Amygdala (tissue), 56 donors: ENCODE measurements at regions not wholly inside any gene's neighbourhood (a gene's known extent, or its start where the extent isn't known, plus 50 kb on each side); places are given as distances from the start of the nearest gene placed in this dataset.
"Not testable (repeated sequence)": the region's sequence is repeated elsewhere in the genome, so short reads cannot be mapped to it uniquely, and the experiment has no call there.

ENCODE experiments used
- DNase-seq, 56 donors: peaks; one replicate each; lab custom pipeline; 2025; lab: John Stamatoyannopoulos, UW

DNA sequence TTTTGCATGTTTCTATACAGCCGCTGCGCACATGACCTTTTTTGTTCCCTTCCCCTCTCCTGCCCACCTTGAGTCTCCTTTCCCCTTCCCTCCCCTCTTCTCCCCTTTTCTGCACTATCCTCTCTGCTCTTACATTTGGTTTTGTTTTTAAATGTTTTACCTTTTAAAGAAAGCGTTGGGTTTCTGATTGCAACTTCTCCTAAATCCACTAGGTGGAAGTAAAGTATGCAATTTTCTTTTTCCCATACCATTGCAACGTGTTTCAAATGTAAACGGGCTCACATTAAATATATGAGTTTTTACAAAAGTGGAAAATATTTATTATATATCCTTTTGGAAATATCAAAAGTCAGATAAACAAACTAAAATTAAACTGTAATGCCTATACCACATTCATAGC, 500.9 kb downstream of the DIRAS2 start:
- peak in 1 of 56 donors; percentile 1 for DNase-seq

DNA sequence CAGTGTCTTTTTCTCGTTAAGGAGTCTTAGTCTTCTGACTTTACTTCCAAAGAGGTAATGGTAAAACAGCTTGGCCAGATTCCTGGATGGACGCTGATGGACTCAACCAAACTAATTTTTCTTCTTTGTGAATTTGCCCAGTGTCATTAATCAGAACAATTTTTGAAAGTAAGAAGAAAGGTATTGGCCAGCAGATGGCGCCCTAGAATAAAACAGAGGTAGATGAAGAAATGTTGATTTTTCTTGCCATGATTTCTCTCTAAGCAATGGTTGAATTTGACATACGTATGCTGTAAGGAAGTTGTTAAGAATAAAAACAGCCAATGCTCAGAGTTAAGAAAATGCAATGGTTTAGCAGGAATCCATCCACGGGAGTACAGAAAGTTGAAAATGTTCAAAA, 500.0 kb downstream of the DIRAS2 start:
- DNase-seq = peak in 5 of 56 donors; percentile 1 to 58 (median 3)

DNA sequence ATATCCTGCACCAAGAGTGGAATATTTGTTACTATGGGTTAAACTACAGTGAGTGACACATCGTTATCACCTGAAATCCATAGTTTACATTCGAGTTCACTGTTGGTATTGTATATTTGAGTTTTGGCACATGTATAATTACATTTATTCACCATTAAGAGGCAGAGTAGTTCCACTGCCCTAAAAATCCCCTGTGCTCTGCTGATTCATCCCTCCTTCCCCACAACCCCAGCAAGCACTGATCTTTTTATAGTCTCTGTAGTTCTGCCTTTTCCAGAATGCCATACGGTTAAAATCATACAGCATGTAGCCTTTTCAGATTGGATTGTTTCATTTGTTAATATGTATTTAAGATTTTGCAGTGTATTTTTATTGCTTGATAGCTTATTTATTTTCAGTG, 495.2 kb downstream of the DIRAS2 start:
- DNase-seq = no peak

DNA sequence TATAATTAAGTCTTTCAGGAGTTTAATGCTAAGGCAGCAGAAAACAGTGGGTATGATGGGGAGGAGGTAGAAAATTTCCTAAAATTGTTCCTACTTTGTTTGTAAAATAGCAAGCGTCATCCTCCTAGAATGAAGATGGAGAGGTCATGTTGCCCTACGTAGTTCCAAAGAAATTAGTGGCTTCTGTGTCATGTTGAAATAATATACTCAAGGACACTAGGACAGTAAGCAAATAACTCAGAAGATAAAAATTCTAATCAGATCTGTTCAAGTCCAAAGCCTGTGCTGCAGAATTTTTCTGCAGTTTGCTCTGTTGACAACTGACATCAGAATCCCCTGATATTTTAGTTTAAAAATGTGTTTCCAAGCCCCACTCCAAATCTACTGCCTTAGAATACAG, 486.3 kb downstream of the DIRAS2 start:
- no peak for DNase-seq

DNA sequence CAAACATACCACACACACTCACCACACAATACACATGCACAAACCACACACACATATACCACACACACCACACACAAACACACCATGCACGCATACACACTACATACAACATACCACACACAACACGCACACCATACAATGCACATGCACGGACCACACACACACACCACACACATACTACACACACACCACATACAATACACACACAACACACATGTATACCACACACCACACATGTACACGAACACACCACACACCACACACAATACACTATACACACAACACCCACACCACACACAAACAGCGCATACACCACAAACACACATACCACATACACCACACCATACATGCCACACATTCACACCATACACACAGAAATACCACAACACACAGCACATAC, 480.3 kb downstream of the DIRAS2 start:
- DNase-seq = no peak

- no peak for DNase-seq
Observed at GRCh38 chr9:90162819-90163218, 479.8 kb downstream of the DIRAS2 start.

GRCh38 chr9:90165281-90165680, 477.3 kb downstream of the DIRAS2 start:
- no peak for DNase-seq

GRCh38 chr9:90166374-90166773, 476.2 kb downstream of the DIRAS2 start:
- DNase-seq = not testable (repeated sequence)

GRCh38 chr9:90167914-90168313, 474.7 kb downstream of the DIRAS2 start:
- no peak for DNase-seq

GRCh38 chr9:90169490-90169889, 473.1 kb downstream of the DIRAS2 start:
- DNase-seq = no peak

GRCh38 chr9:90173935-90174334, 468.7 kb downstream of the DIRAS2 start:
- not testable (repeated sequence) for DNase-seq

DNA sequence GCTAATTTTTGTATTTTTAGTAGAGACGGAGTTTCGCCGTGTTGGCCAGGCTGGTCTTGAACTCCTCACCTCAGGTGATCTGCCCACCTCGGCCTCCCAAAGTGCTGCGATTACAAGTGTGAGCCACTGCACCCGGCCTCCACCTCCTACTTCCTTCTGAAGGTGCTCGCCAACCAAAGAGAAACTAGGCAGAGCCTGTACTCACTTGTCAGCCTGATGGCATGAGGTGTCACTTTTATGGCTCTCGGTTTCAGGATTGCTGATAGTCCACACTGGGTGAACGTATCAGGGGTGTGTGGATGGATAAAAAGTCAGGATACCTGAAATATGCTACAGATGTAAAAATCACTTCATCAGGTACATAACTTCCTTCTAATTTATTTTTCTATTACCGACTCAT, 468.3 kb downstream of the DIRAS2 start:
- not testable (repeated sequence) for DNase-seq

DNA sequence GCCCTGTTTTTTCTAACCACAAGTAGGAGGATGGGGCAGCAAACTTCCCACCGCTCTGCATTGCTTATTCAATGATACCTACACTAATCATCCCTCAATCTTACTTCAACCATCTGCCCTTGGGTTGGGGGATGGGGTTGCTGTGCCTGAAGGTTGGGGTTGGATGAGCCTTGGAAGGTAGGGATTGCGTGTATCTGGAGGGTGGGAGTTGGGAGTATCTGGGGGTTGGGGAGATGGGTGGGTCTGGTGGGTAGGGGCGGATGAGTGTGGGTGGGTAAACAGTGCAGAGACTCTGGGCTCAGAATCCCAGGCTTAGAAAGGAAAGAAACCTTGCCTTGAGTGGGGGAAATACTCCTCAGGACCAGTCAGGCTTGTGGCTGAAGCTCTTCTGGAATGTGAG, 467.4 kb downstream of the DIRAS2 start:
- DNase-seq = no peak

DNA sequence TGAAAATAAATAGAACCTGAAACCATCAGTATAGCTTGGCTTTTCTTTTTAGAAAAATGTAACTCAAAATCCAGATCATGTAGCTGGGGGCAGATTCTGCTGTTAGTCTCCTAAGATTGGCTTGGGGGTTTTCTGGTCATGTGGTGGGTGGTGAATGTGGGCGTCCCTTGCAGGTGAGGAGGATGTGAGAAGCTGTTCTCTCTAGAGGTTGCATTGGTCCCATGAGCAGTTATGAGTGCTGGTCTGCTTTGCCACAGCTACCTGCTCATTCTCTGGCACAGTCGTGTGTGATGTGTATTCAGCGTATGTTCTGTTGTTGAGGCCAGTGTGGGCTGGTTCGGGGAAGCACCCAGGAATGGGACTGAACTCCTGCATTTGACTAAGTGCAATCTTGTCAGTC, 466.8 kb downstream of the DIRAS2 start:
- DNase-seq = no peak

DNA sequence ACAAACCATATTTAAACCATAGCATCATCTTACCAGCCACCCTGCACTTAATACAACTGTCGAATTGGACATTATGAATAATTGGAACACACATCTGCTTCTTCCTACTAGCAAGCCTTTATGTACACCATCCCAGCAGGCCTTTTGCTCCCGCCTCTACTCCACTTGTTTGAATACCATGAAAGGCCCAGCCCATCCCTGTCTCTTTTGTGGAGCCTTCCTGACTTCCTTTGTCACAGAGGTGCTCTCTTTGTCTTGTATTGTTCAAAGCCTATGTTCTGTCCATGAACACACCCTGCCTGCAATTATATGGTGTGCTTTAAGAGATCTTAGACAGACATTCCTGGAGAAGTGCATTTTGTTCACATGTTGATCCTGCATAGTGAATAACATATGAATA, 465.7 kb downstream of the DIRAS2 start:
- no peak for DNase-seq

DNA sequence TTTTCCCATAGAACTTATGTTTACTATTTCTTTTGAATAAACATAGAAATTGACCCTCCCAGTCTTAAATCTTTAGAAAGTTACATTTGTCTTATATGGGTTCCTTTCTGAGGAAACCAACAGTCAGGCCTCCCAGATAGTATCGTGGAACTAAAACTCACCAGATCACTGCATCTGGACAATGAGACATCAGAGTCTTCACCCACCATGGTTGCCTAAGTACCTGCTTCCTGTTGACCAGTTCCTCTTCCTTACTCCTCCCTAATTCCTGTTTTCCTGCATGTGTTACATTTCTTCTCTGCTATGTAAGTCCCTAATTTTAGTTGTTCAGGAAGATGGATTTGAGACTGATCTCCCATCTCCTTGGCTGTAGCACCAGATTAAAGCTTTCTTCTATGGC, 462.2 kb downstream of the DIRAS2 start:
- no peak for DNase-seq

DNA sequence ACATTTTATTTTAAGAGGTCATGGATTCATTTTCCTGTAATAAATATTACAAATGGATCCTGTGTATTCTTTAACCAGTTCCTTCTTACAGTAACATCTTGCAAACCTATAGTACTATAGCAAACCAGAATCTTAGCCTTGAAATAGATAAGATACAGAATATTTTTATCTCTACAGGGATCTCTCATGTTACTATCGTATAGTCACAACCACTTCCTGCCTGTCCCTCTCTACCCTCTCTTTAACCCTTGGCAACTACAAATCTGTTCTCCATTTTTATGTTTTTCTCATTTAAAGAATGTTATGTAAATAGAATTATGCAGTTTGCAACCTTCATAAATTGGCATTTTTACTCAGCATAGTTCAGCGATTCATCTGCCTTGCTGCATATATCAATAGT, 454.0 kb downstream of the DIRAS2 start:
- DNase-seq = no peak

- DNase-seq = peak in 1 of 56 donors; percentile 7
Observed at GRCh38 chr9:90189306-90189705, 453.3 kb downstream of the DIRAS2 start.

- DNase-seq = not testable (repeated sequence)
Observed at GRCh38 chr9:90192465-90192864, 450.2 kb downstream of the DIRAS2 start.

DNA sequence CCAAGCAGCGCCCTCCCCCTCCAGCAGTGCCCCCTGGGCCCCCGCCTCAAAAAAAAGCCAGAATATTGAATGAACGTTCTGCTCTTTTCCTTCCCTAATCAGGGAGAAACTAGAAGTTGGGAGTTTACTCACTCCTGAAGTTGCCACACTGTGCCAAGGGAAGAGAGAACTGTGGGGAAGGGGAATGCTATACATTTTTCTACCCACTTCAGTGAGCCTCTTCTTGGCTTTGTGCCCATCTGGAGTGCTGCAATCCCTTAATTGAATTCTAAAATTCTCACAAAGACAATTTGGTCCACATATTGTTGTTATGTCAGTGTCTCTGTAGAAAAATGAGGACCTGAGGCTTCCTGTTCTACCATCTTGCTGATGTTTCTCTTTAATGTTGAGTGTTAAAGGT, 443.7 kb downstream of the DIRAS2 start:
- no peak for DNase-seq

GRCh38 chr9:90201766-90202165, 440.9 kb downstream of the DIRAS2 start:
- no peak for DNase-seq

DNA sequence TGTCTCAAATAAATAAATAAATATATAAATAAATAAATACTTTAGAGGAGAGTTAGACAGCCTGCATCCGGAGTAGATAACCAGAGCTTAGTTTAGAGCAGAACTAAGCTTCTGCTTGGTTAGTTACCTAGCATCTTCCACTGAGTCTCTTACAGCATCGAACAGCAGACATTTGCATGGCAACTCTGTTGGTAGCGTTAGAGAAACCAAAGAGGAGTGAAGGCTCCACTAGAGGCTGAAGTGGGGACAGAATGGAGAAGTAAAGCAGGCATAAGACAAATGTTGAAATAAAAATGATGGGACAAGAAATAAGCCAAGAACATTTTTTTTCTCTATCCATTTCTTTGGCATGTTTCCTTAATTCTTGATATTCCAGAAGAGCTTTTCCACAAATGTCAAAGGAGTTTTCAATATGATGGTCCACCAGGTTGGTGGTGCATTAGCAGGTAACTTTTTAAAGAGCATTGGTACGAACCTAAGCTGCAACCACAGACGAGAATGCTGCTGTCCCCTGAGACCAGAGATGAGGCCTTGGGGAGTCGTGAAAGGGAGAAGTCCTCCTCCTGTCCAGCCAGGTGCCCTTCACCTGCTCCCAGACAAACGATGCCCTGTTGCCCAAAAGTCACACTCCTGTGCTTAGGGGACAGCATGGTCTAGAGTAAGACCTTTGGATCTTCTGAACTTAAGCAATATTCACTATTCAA, 438.3 kb downstream of the DIRAS2 start:
- DNase-seq = no peak

- DNase-seq = peak in 10 of 56 donors; percentile 6 to 45 (median 12)
Observed at GRCh38 chr9:90213045-90213444, 429.6 kb downstream of the DIRAS2 start.
